Glutamatergic neuron (in vitro differentiated cells): ENCODE measurements at regions not wholly inside any gene's neighbourhood (a gene's known extent, or its start where the extent isn't known, plus 50 kb on each side); places are given as distances from the start of the nearest gene placed in this dataset.

Experiments
- DNase-seq: peaks from one replicate; pipeline ENCODE4 v3.0.0; 2022
- H3K27ac Mint-ChIP-seq: one replicate; pipeline ENCODE4 v1.8.0; 2020; ENCODE audit warnings: mild to moderate bottlenecking, mixed read lengths, inconsistent platforms; ENCODE audit not compliant: unreplicated experiment
- H3K27me3 Mint-ChIP-seq: one replicate; pipeline ENCODE4 v1.8.0; 2020; ENCODE audit warnings: mild to moderate bottlenecking, moderate library complexity, mixed read lengths, inconsistent platforms; ENCODE audit not compliant: unreplicated experiment
- H3K36me3 Mint-ChIP-seq: one replicate; pipeline ENCODE4 v1.8.0; 2020; ENCODE audit warnings: mild to moderate bottlenecking, mixed read lengths, inconsistent platforms; ENCODE audit not compliant: unreplicated experiment
- H3K4me1 Mint-ChIP-seq: one replicate; pipeline ENCODE4 v1.8.0; 2020; ENCODE audit warnings: mild to moderate bottlenecking, low read depth, mixed read lengths, inconsistent platforms; ENCODE audit not compliant: unreplicated experiment
- H3K4me3 Mint-ChIP-seq: one replicate; pipeline ENCODE4 v1.8.0; 2020; ENCODE audit warnings: mild to moderate bottlenecking, mixed read lengths, inconsistent platforms; ENCODE audit not compliant: unreplicated experiment
- H3K9me3 Mint-ChIP-seq: one replicate; pipeline ENCODE4 v1.8.0; 2020; ENCODE audit warnings: mild to moderate bottlenecking, moderate library complexity, mixed read lengths, inconsistent platforms; ENCODE audit not compliant: unreplicated experiment
- TF ChIP-seq, protein P1 (sequence below): fragments of 200-600 bp; sonication (generic); IDR thresholded peaks from one replicate; pipeline ENCODE4 v1.5.0; 2021; ENCODE audit not compliant: partially characterized antibody, unreplicated experiment

DNA sequence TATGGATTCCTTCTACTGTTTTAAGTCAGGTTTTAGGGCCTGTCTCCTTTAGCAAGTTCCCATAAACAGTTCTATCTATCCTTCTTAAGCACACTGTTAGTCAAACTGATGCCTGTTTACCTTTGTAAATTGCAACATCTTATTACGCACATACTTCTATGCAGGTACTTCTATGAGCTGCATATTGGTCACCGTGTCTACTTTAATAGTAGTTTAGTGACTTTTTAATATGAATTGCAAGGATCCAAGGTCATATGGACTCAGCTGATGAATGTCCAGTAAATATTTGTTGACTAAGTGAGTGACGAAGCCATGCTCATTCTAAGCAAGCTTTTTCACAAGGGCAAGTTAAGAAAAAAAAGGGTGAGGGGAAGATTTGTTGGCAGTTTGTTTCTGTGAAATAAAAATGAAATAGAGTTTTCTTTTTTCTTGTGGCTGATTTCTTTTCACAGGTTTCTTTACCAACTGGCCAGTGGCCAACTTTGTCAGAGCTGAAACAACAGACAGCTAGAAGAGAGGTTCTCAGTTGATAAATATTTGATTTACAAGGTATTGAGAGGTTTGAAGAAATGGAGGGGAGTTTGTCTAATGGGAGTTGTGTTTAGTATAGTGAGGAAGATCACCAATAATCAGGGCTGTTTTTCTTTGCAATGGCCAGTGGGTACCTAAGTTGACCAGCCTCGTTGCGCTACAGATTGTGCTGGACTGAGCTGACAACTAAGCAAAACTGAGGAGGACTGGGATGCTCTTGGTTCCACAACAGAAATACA is 141.1 kb downstream of the SLC15A5 start:
- no peak overlapping the region for H3K4me3 Mint-ChIP-seq
- no peak overlapping the region for H3K27ac Mint-ChIP-seq
- no peaks in the 10 kb centered on the region for H3K4me1 Mint-ChIP-seq
- H3K9me3 Mint-ChIP-seq: peaks cover 1% of the 10 kb centered on the region
- H3K36me3 Mint-ChIP-seq: no peaks in the 10 kb centered on the region
- TF ChIP-seq, protein P1, sequence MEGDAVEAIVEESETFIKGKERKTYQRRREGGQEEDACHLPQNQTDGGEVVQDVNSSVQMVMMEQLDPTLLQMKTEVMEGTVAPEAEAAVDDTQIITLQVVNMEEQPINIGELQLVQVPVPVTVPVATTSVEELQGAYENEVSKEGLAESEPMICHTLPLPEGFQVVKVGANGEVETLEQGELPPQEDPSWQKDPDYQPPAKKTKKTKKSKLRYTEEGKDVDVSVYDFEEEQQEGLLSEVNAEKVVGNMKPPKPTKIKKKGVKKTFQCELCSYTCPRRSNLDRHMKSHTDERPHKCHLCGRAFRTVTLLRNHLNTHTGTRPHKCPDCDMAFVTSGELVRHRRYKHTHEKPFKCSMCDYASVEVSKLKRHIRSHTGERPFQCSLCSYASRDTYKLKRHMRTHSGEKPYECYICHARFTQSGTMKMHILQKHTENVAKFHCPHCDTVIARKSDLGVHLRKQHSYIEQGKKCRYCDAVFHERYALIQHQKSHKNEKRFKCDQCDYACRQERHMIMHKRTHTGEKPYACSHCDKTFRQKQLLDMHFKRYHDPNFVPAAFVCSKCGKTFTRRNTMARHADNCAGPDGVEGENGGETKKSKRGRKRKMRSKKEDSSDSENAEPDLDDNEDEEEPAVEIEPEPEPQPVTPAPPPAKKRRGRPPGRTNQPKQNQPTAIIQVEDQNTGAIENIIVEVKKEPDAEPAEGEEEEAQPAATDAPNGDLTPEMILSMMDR: no peak
- no peak for DNase-seq
- H3K27me3 Mint-ChIP-seq: no peaks in the 10 kb centered on the region

DNA sequence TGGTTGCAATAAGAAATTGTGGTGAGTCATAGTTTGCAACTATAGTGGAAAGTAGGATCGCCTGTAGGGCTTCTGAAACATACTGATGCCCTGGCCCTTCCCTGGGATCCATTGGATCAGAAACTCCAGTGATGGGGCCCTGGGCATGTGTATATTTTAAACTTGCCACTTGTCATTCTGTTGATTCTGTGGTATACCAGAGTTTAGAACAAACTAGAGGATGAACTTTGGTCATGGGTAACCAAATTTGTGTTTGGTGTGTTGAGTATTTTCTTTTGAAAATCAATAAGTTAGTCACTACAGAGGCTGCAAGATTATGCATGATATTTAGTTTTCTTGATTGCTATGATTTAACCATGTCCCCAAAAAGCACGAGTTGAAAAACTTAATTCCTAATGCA is 142.2 kb downstream of the SLC15A5 start:
- no peaks in the 10 kb centered on the region for H3K27me3 Mint-ChIP-seq
- H3K36me3 Mint-ChIP-seq: no peaks in the 10 kb centered on the region
- no peaks in the 10 kb centered on the region for H3K4me1 Mint-ChIP-seq
- TF ChIP-seq, protein P1: no peak
- H3K4me3 Mint-ChIP-seq: no peak overlapping the region
- peaks cover 1% of the 10 kb centered on the region for H3K9me3 Mint-ChIP-seq
- DNase-seq: no peak
- H3K27ac Mint-ChIP-seq: no peak overlapping the region

DNA sequence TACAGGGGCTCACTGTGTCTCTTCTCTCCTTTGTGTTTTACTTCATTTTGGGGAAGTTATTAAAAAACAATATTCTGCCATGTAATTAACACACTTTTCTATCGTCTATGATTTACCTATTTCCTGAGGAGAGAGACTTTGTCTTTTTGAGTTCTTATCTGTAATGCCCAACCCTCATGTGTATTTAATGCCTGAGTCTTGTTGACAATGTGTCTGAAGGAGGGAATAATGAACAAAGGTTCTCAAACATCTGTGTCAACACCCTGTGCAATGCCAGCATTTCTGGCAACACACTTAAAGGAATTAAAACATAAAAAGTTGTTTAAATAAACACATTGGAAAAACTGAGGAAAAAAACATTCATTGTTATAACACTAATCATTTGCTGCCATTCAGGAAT is 147.1 kb downstream of the SLC15A5 start:
- H3K9me3 Mint-ChIP-seq: peaks cover 3% of the 10 kb centered on the region
- H3K36me3 Mint-ChIP-seq: no peaks in the 10 kb centered on the region
- H3K4me1 Mint-ChIP-seq: no peaks in the 10 kb centered on the region
- DNase-seq: no peak
- no peaks in the 10 kb centered on the region for H3K27me3 Mint-ChIP-seq
- H3K4me3 Mint-ChIP-seq: no peak overlapping the region
- no peak overlapping the region for H3K27ac Mint-ChIP-seq
- TF ChIP-seq, protein P1: no peak

DNA sequence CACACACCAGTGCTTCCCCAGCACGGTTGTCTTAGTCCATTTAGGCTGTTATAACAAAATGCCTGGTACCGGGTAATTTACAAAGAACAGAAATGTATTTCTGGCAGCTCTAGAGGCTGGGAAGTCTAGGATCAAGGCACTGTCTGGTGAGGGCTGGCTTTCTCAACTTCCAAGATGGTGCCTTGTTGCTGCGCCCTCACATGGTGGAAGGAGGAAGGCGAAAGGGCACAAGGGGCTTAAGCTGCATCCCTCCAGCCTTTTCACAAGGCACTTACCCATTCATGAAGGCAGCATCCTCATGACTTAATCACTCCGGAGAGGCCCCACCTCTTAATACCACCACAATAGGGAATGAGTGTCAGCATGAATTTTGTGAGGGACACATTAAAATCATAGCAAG is 155.5 kb downstream of the SLC15A5 start:
- Mint-ChIP-seq H3K9me3 (peaks cover 2% of the 10 kb centered on the region), H3K27ac (no peak overlapping the region), H3K36me3 (no peaks in the 10 kb centered on the region), H3K4me1 (no peaks in the 10 kb centered on the region), H3K27me3 (peaks cover 1% of the 10 kb centered on the region), H3K4me3 (no peak overlapping the region)
- TF ChIP-seq, protein P1: no peak
- DNase-seq: no peak

DNA sequence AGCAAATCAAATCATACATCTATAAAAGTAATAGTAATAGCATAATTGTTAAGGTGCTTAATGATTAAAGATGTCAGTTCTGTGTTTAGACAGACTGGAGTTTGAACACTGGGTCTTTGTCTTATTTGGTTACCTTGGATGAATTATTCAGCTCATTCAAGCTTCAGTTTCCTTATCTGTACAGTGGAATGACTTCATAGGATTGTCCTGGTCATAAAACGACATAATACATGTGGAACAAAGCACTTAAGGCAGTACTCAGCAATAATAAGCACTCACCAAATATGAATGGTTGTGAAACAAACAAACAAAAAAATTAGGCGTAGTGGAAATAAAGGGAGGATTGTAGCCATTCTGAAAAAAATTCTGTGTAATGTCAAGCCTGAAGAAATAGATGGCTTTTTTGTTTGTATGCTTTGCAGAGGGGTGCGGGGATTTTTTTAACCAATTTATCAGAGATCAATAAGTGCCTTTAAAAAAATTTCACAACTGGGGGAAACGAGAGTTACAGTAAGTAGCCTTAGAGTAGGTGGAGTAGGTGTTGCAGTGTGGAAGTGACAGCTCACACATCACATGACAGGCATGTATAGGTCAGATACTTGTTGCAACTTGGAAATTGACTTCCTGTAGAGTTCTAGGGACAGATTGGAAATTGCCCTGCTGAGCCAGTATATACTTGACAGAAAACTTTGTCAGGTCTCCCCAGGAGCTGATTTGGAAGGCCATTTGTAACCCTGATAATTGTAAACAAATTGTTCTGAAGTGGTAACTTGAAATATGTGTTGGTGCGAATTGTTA is 157.7 kb downstream of the SLC15A5 start:
- no peak for DNase-seq
- no peaks in the 10 kb centered on the region for H3K36me3 Mint-ChIP-seq
- H3K27me3 Mint-ChIP-seq: peaks cover 1% of the 10 kb centered on the region
- peaks cover 2% of the 10 kb centered on the region for H3K9me3 Mint-ChIP-seq
- no peak overlapping the region for H3K27ac Mint-ChIP-seq
- TF ChIP-seq, protein P1: no peak
- no peak overlapping the region for H3K4me3 Mint-ChIP-seq
- H3K4me1 Mint-ChIP-seq: no peaks in the 10 kb centered on the region
